Effector memory CD8-positive, alpha-beta T cell (primary cell): ENCODE measurements at regions not wholly inside any gene's neighbourhood (a gene's known extent, or its start where the extent isn't known, plus 50 kb on each side); places are given as distances from the start of the nearest gene placed in this dataset.

Experiments used
- ATAC-seq: fragments of 150-1000 bp; cut with Tn5 transposase; replicated peaks from 2 replicates; pipeline ENCODE4 v1.10.0; 2021; ENCODE audit warnings: mild to moderate bottlenecking, moderate library complexity
- DNase-seq, 3 experiments: peaks; one replicate each; pipeline ENCODE4 v3.0.0; 2021
- H3K27ac Mint-ChIP-seq, 2 donors: one replicate each; pipeline ENCODE4 v1.8.0; 2022; ENCODE audit warnings: mild to moderate bottlenecking in 2 of 2, mixed read lengths in 2 of 2, moderate library complexity in 2 of 2
- H3K27me3 Mint-ChIP-seq, 2 donors: one replicate each; pipeline ENCODE4 v1.8.0; 2022; ENCODE audit warnings: mixed read lengths in 2 of 2
- H3K36me3 Mint-ChIP-seq: one replicate; pipeline ENCODE4 v1.8.0; 2022; ENCODE audit warnings: mild to moderate bottlenecking, moderate library complexity, mixed read lengths; ENCODE audit not compliant: insufficient read depth
- H3K4me1 Mint-ChIP-seq, 2 donors: one replicate each; pipeline ENCODE4 v1.8.0; 2022; ENCODE audit warnings: low read depth in 2 of 2, mixed read lengths in 2 of 2
- H3K4me3 Mint-ChIP-seq, 2 donors: one replicate each; pipeline ENCODE4 v1.8.0; 2022; ENCODE audit warnings: mild to moderate bottlenecking in 2 of 2, mixed read lengths in 2 of 2, moderate library complexity in 2 of 2
- H3K9me3 Mint-ChIP-seq, 2 donors: one replicate each; pipeline ENCODE4 v1.8.0; 2022; ENCODE audit warnings: mixed read lengths in 2 of 2

GRCh38 chr10:10951675-10952074 is 66.0 kb upstream of the CELF2 start:
- H3K9me3 Mint-ChIP-seq, result no peaks in the 10 kb centered on the region
- peaks cover 50 to 71% of the 10 kb centered on the region in 2 donors for H3K27me3 Mint-ChIP-seq
- DNase-seq, result no peak
- no peak for ATAC-seq
- no peak overlapping the region for H3K4me3 Mint-ChIP-seq
- no peak overlapping the region for H3K27ac Mint-ChIP-seq
- H3K36me3 Mint-ChIP-seq, result no peaks in the 10 kb centered on the region
- H3K4me1 Mint-ChIP-seq, result no peaks in the 10 kb centered on the region

GRCh38 chr10:10952800-10953199 is 64.9 kb upstream of the CELF2 start:
- Mint-ChIP-seq H3K9me3 (no peaks in the 10 kb centered on the region), H3K36me3 (no peaks in the 10 kb centered on the region), H3K4me1 (no peaks in the 10 kb centered on the region), H3K4me3 (no peak overlapping the region), H3K27me3 (peaks cover 47 to 71% of the 10 kb centered on the region in 2 donors), H3K27ac (no peak overlapping the region)
- no peak for ATAC-seq
- no peak for DNase-seq

- Mint-ChIP-seq H3K27ac (no peak overlapping the region), H3K27me3 (peaks cover 48 to 62% of the 10 kb centered on the region in 2 donors)
- no peak for ATAC-seq
These were observed 60.8 kb upstream of the CELF2 start for GRCh38 chr10:10956681-10957542.

GRCh38 chr10:10958041-10958440 is 59.6 kb upstream of the CELF2 start:
- H3K27me3 Mint-ChIP-seq, result peaks cover 49 to 65% of the 10 kb centered on the region in 2 donors
- H3K4me3 Mint-ChIP-seq, result no peak overlapping the region
- H3K27ac Mint-ChIP-seq, result no peak overlapping the region
- H3K4me1 Mint-ChIP-seq, result no peaks in the 10 kb centered on the region
- no peaks in the 10 kb centered on the region for H3K9me3 Mint-ChIP-seq
- no peak for DNase-seq
- H3K36me3 Mint-ChIP-seq, result no peaks in the 10 kb centered on the region
- ATAC-seq, result no peak

More at GRCh38 chr10:10956681-10957542, 60.8 kb upstream of the CELF2 start:
- Mint-ChIP-seq H3K4me3 (no peak overlapping the region), H3K36me3 (no peaks in the 10 kb centered on the region), H3K9me3 (no peaks in the 10 kb centered on the region), H3K4me1 (no peaks in the 10 kb centered on the region)
- DNase-seq, result no peak

GRCh38 chr10:10959666-10960065 is 58.0 kb upstream of the CELF2 start:
- Mint-ChIP-seq H3K36me3 (no peaks in the 10 kb centered on the region), H3K4me3 (no peak overlapping the region), H3K27ac (no peak overlapping the region), H3K27me3 (peaks cover 44 to 61% of the 10 kb centered on the region in 2 donors), H3K9me3 (no peaks in the 10 kb centered on the region), H3K4me1 (no peaks in the 10 kb centered on the region)
- no peak for ATAC-seq
- no peak for DNase-seq

- H3K4me1 Mint-ChIP-seq, result no peaks in the 10 kb centered on the region
- peaks cover 37 to 56% of the 10 kb centered on the region in 2 donors for H3K27me3 Mint-ChIP-seq
- no peak overlapping the region for H3K4me3 Mint-ChIP-seq
- ATAC-seq (no peak), DNase-seq (no peak)
- no peaks in the 10 kb centered on the region for H3K9me3 Mint-ChIP-seq
- no peaks in the 10 kb centered on the region for H3K36me3 Mint-ChIP-seq
- H3K27ac Mint-ChIP-seq, result no peak overlapping the region
These were observed 57.1 kb upstream of the CELF2 start for GRCh38 chr10:10960534-10960933.

GRCh38 chr10:10961072-10961471 is 56.6 kb upstream of the CELF2 start:
- ATAC-seq, result no peak
- H3K9me3 Mint-ChIP-seq, result no peaks in the 10 kb centered on the region
- DNase-seq, result no peak
- H3K27me3 Mint-ChIP-seq, result peaks cover 36 to 54% of the 10 kb centered on the region in 2 donors
- H3K27ac Mint-ChIP-seq, result no peak overlapping the region
- no peak overlapping the region for H3K4me3 Mint-ChIP-seq
- H3K4me1 Mint-ChIP-seq, result no peaks in the 10 kb centered on the region
- H3K36me3 Mint-ChIP-seq, result no peaks in the 10 kb centered on the region

GRCh38 chr10:10967029-10967428 is 50.6 kb upstream of the CELF2 start:
- ATAC-seq, result no peak
- no peaks in the 10 kb centered on the region for H3K9me3 Mint-ChIP-seq
- no peak overlapping the region for H3K4me3 Mint-ChIP-seq
- no peak overlapping the region for H3K27ac Mint-ChIP-seq
- H3K4me1 Mint-ChIP-seq, result no peaks in the 10 kb centered on the region
- H3K36me3 Mint-ChIP-seq, result no peaks in the 10 kb centered on the region
- DNase-seq, result no peak
- peaks cover 41 to 53% of the 10 kb centered on the region in 2 donors for H3K27me3 Mint-ChIP-seq

- peaks cover 45 to 54% of the 10 kb centered on the region in 2 donors for H3K27me3 Mint-ChIP-seq
- DNase-seq (no peak), ATAC-seq (no peak)
- no peaks in the 10 kb centered on the region for H3K36me3 Mint-ChIP-seq
- H3K9me3 Mint-ChIP-seq, result no peaks in the 10 kb centered on the region
- no peaks in the 10 kb centered on the region for H3K4me1 Mint-ChIP-seq
- no peak overlapping the region for H3K4me3 Mint-ChIP-seq
- H3K27ac Mint-ChIP-seq, result no peak overlapping the region
These were observed 50.0 kb upstream of the CELF2 start for GRCh38 chr10:10967581-10968256.
